Neural cell (in vitro differentiated cells): ENCODE measurements at regions not wholly inside any gene's neighbourhood (a gene's known extent, or its start where the extent isn't known, plus 50 kb on each side); places are given as distances from the start of the nearest gene placed in this dataset.

Source experiments
- H2AFZ ChIP-seq: fragments of 200-600, 300-800 bp; sonication (generic), shearing (Covaris generic); 2 replicates; pipeline ENCODE4 v1.6.0; 2014; ENCODE audit warnings: low read depth, mild to moderate bottlenecking, antibody characterized with exemption, low read length, moderate library complexity
- H3F3A ChIP-seq: fragments of 200-600 bp; shearing (Covaris generic); 2 replicates; pipeline ENCODE4 v1.6.1; 2016; ENCODE audit warnings: mild to moderate bottlenecking, moderate library complexity, mixed read lengths, antibody characterized with exemption, low read length; ENCODE audit not compliant: insufficient read depth, poor library complexity, severe bottlenecking
- H3K27ac ChIP-seq: fragments of 200-600, 300-800 bp; sonication (generic), shearing (Covaris generic); 2 replicates; pipeline ENCODE4 v1.5.1; 2014; ENCODE audit warnings: mild to moderate bottlenecking, low read length, moderate library complexity
- H3K27me3 ChIP-seq: fragments of 300-800, 200-600 bp; sonication (generic), shearing (Covaris generic); 2 replicates; pipeline ENCODE4 v1.6.0; 2014; ENCODE audit warnings: mild to moderate bottlenecking, low read depth, low read length, moderate library complexity; ENCODE audit not compliant: insufficient read depth
- H3K36me3 ChIP-seq: fragments of 300-800, 200-600 bp; sonication (generic), shearing (Covaris generic); 2 replicates; pipeline ENCODE4 v1.5.1; 2014; ENCODE audit warnings: mild to moderate bottlenecking, antibody characterized with exemption, low read length, moderate library complexity; ENCODE audit not compliant: insufficient read depth
- H3K4me2 ChIP-seq: fragments of 300-800, 200-600 bp; sonication (generic), shearing (Covaris generic); 2 replicates; pipeline ENCODE4 v1.6.0; 2014; ENCODE audit warnings: mild to moderate bottlenecking, low read length
- H3K4me3 ChIP-seq: fragments of 300-800, 200-600 bp; sonication (generic), shearing (Covaris generic); 2 replicates; pipeline ENCODE4 v1.5.1; 2014; ENCODE audit warnings: mild to moderate bottlenecking, low read length, moderate library complexity
- H3K79me2 ChIP-seq: fragments of 200-600 bp; shearing (Covaris generic); replicated peaks from 2 replicates; pipeline ENCODE4 v1.6.0; 2014; ENCODE audit warnings: mild to moderate bottlenecking, low read length, moderate library complexity; ENCODE audit not compliant: insufficient read depth
- H3K9ac ChIP-seq: fragments of 300-800, 200-600 bp; sonication (generic), shearing (Covaris generic); 2 replicates; pipeline ENCODE4 v1.6.1; 2016; ENCODE audit warnings: mild to moderate bottlenecking, low read length, mixed read lengths
- H3K9me2 ChIP-seq: fragments of 200-600 bp; shearing (Covaris generic); 2 replicates; pipeline ENCODE4 v1.6.1; 2016; ENCODE audit warnings: mild to moderate bottlenecking, low read length, mixed read lengths; ENCODE audit not compliant: insufficient read depth
- H3K9me3 ChIP-seq: fragments of 200-600, 300-800 bp; sonication (generic), shearing (Covaris generic); 2 replicates; pipeline ENCODE4 v1.6.1; 2016; ENCODE audit warnings: mild to moderate bottlenecking, mixed run types, low read length, moderate library complexity, mixed read lengths
- H4K20me1 ChIP-seq: fragments of 200-600 bp; shearing (Covaris generic); 2 replicates; pipeline ENCODE4 v1.6.1; 2016; ENCODE audit warnings: mild to moderate bottlenecking, mixed run types; ENCODE audit not compliant: insufficient read depth
- CTCF ChIP-seq: fragments of 450-650 bp; IDR thresholded peaks from 2 replicates; pipeline ENCODE4 v1.5.1; 2014; ENCODE audit warnings: antibody characterized with exemption, mild to moderate bottlenecking, moderate library complexity; ENCODE audit not compliant: poor library complexity, severe bottlenecking
- EP300 ChIP-seq: fragments of 450-650 bp; conservative IDR thresholded peaks from 2 replicates; pipeline ENCODE4 v1.6.1; 2014; ENCODE audit warnings: antibody characterized with exemption, mild to moderate bottlenecking, moderate library complexity; ENCODE audit not compliant: poor library complexity, severe bottlenecking
- EZH2 ChIP-seq: fragments of 200-600, 300-800 bp; shearing (Covaris generic), sonication (generic); IDR thresholded peaks from 2 replicates; pipeline ENCODE4 v1.6.1; 2014; ENCODE audit warnings: antibody characterized with exemption, low read length, borderline replicate concordance, mild to moderate bottlenecking; ENCODE audit not compliant: insufficient read depth, poor library complexity, severe bottlenecking
- MXI1 ChIP-seq: fragments of 450-650 bp; conservative IDR thresholded peaks from 2 replicates; pipeline ENCODE4 v1.6.1; 2014; ENCODE audit warnings: antibody characterized with exemption, mild to moderate bottlenecking; ENCODE audit not compliant: poor library complexity, severe bottlenecking
- POLR2AphosphoS5 ChIP-seq: IDR thresholded peaks from 2 replicates; pipeline ENCODE4 v1.6.1; 2012
- RAD21 ChIP-seq: fragments of 450-650 bp; conservative IDR thresholded peaks from 2 replicates; pipeline ENCODE4 v1.6.1; 2014; ENCODE audit warnings: antibody characterized with exemption, mild to moderate bottlenecking, moderate library complexity
- REST ChIP-seq: IDR thresholded peaks from 2 replicates; pipeline ENCODE4 v1.6.1; 2012; ENCODE audit warnings: borderline replicate concordance
- SMC3 ChIP-seq: fragments of 450-650 bp; conservative IDR thresholded peaks from 2 replicates; pipeline ENCODE4 v1.6.1; 2014; ENCODE audit warnings: antibody characterized with exemption, mild to moderate bottlenecking, moderate library complexity; ENCODE audit not compliant: poor library complexity
- TAF1 ChIP-seq: IDR thresholded peaks from 2 replicates; pipeline ENCODE4 v1.6.1; 2012; ENCODE audit warnings: low read depth

DNA sequence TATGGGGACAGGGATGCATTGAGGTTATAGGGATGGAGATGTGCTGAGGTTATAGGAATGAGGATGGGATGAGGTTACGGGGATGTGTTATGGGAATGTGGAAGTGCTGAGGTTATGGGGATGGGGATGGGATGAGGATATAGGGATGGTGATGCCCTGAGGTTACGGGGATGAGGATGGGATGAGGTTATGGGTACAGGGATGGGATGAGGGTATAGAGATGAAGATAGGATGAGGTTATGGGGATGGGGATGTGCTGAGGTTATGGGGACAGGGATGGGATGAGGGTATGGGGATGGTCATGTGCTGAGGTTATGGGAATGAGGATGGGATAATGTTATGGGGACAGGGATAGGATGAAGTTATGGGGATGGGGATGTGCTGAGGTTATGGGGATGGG is 542.8 kb downstream of the CDH26 start:
- H3K79me2 ChIP-seq, result no peaks in the 10 kb centered on the region
- no peaks in the 10 kb centered on the region for H3K27me3 ChIP-seq
- no peak overlapping the region for H3K27ac ChIP-seq
- no peak overlapping the region for H3K4me3 ChIP-seq
- H3K9me3 ChIP-seq, result no peaks in the 10 kb centered on the region
- no peaks in the 10 kb centered on the region for H4K20me1 ChIP-seq
- no peak for TF ChIP-seq TAF1
- no peak for TF ChIP-seq REST
- TF ChIP-seq EZH2, result no peak
- TF ChIP-seq MXI1, result no peak
- no peak for TF ChIP-seq POLR2AphosphoS5
- TF ChIP-seq CTCF, result no peak
- no peak for TF ChIP-seq EP300
- TF ChIP-seq RAD21, result no peak
- no peak for TF ChIP-seq SMC3
- H2AFZ ChIP-seq, result no peak overlapping the region
- no peaks in the 10 kb centered on the region for H3F3A ChIP-seq
- no peak overlapping the region for H3K9ac ChIP-seq
- H3K4me2 ChIP-seq, result no peak overlapping the region
- H3K36me3 ChIP-seq, result no peaks in the 10 kb centered on the region
- no peaks in the 10 kb centered on the region for H3K9me2 ChIP-seq

GRCh38 chr20:60502881-60503280 is 544.7 kb downstream of the CDH26 start:
- Histone ChIP-seq H3K4me3 (no peak overlapping the region), H3K9me2 (no peaks in the 10 kb centered on the region), H3K27ac (no peak overlapping the region), H3K36me3 (no peaks in the 10 kb centered on the region), H3F3A (no peaks in the 10 kb centered on the region), H3K4me2 (no peak overlapping the region), H3K79me2 (no peaks in the 10 kb centered on the region), H3K9me3 (no peaks in the 10 kb centered on the region), H2AFZ (no peak overlapping the region), H4K20me1 (no peaks in the 10 kb centered on the region), H3K9ac (no peak overlapping the region), H3K27me3 (no peaks in the 10 kb centered on the region)
- no peak for TF ChIP-seq TAF1
- no peak for TF ChIP-seq CTCF
- TF ChIP-seq EP300, result no peak
- no peak for TF ChIP-seq RAD21
- TF ChIP-seq MXI1, result no peak
- TF ChIP-seq REST, result no peak
- no peak for TF ChIP-seq SMC3
- TF ChIP-seq EZH2, result no peak
- TF ChIP-seq POLR2AphosphoS5, result no peak
